ENCODE measurements at regions not wholly inside any gene's neighbourhood (a gene's known extent, or its start where the extent isn't known, plus 50 kb on each side); places are given as distances from the start of the nearest gene placed in this dataset.

- TF ChIP-seq POLR2A (IDR thresholded peaks at IDR 0.05) = no peak
- no peak for TF ChIP-seq CTCF (IDR thresholded peaks at IDR 0.05)
Measured at GRCh38 chr4:163611784-163612445, 117.4 kb downstream of the TMA16 start.

Data from heart left ventricle (tissue), 13 donors.